ENCODE measurements at regions not wholly inside any gene's neighbourhood (a gene's known extent, or its start where the extent isn't known, plus 50 kb on each side); places are given as distances from the start of the nearest gene placed in this dataset.

GRCh38 chr1:220410611-220411010 is 117.3 kb upstream of the MARK1 start:
- peak; percentile 10 for DNase-seq (ENCODE audit: low read depth)

GRCh38 chr1:220409771-220410595 is 118.0 kb upstream of the MARK1 start:
- no peak for DNase-seq (ENCODE audit: low read depth)

- no peak for DNase-seq (ENCODE audit: low read depth)
Observed at GRCh38 chr1:220407191-220407590, 120.7 kb upstream of the MARK1 start.

- no peak for DNase-seq (ENCODE audit: low read depth)
Observed at GRCh38 chr1:220398238-220398637, 126.0 kb upstream of the RAB3GAP2 start.

- DNase-seq (ENCODE audit: low read depth), result no peak
Observed at GRCh38 chr1:220391491-220391890, 119.2 kb upstream of the RAB3GAP2 start.

- DNase-seq (ENCODE audit: low read depth), result no peak
Observed at GRCh38 chr1:220389634-220390033, 117.4 kb upstream of the RAB3GAP2 start.

- no peak for DNase-seq (ENCODE audit: low read depth)
Observed at GRCh38 chr1:220386494-220387195, 114.4 kb upstream of the RAB3GAP2 start.

- DNase-seq (ENCODE audit: low read depth), result no peak
Observed at GRCh38 chr1:220385158-220385557, 112.9 kb upstream of the RAB3GAP2 start.

GRCh38 chr1:220382994-220383393 is 110.7 kb upstream of the RAB3GAP2 start:
- DNase-seq (ENCODE audit: low read depth), result no peak

GRCh38 chr1:220380885-220381284 is 108.6 kb upstream of the RAB3GAP2 start:
- no peak for DNase-seq (ENCODE audit: low read depth)

GRCh38 chr1:220378571-220379302 is 106.5 kb upstream of the RAB3GAP2 start:
- DNase-seq (ENCODE audit: low read depth), result no peak

- no peak for DNase-seq (ENCODE audit: low read depth)
Observed at GRCh38 chr1:220375715-220376114, 103.5 kb upstream of the RAB3GAP2 start.

GRCh38 chr1:220374449-220374848 is 102.2 kb upstream of the RAB3GAP2 start:
- no peak for DNase-seq (ENCODE audit: low read depth)

- DNase-seq (ENCODE audit: low read depth), result no peak
Observed at GRCh38 chr1:220372451-220372850, 100.2 kb upstream of the RAB3GAP2 start.

GRCh38 chr1:220371324-220371723 is 99.1 kb upstream of the RAB3GAP2 start:
- DNase-seq (ENCODE audit: low read depth), result no peak

- peak; percentile 79 for DNase-seq (ENCODE audit: low read depth)
Observed at GRCh38 chr1:220370041-220370700, 97.9 kb upstream of the RAB3GAP2 start.

GRCh38 chr1:220369511-220369910 is 97.3 kb upstream of the RAB3GAP2 start:
- no peak for DNase-seq (ENCODE audit: low read depth)

- DNase-seq (ENCODE audit: low read depth), result peak; percentile 26
Observed at GRCh38 chr1:220368352-220369265, 96.4 kb upstream of the RAB3GAP2 start.

- no peak for DNase-seq (ENCODE audit: low read depth)
Observed at GRCh38 chr1:220367833-220368232, 95.6 kb upstream of the RAB3GAP2 start.

- no peak for DNase-seq (ENCODE audit: low read depth)
Observed at GRCh38 chr1:220366269-220366668, 94.0 kb upstream of the RAB3GAP2 start.

- no peak for DNase-seq (ENCODE audit: low read depth)
Observed at GRCh38 chr1:220363196-220363837, 91.1 kb upstream of the RAB3GAP2 start.
